ENCODE measurements at regions not wholly inside any gene's neighbourhood (a gene's known extent, or its start where the extent isn't known, plus 50 kb on each side); places are given as distances from the start of the nearest gene placed in this dataset.

- FAIRE-seq = no peak
- no peak for DNase-seq (ENCODE audit: low spot score in 2 of 2)
Observed at GRCh38 chr16:51931653-51932052, 615.3 kb downstream of the TOX3 start.

GRCh38 chr16:51924744-51925143 lies 622.2 kb downstream of the TOX3 start:
- DNase-seq (ENCODE audit: low spot score in 2 of 2) = no peak
- FAIRE-seq = peak; percentile 8

- no peak for DNase-seq (ENCODE audit: low spot score in 2 of 2)
- no peak for FAIRE-seq
Observed at GRCh38 chr16:51922476-51922875, 624.5 kb downstream of the TOX3 start.

- DNase-seq (ENCODE audit: low spot score in 2 of 2) (no peak), FAIRE-seq (no peak)
Observed at GRCh38 chr16:51919736-51920135, 627.2 kb downstream of the TOX3 start.

GRCh38 chr16:51916814-51917213 lies 630.1 kb downstream of the TOX3 start:
- DNase-seq (ENCODE audit: low spot score in 2 of 2) (no peak), FAIRE-seq (no peak)

GRCh38 chr16:51916231-51916630 lies 630.7 kb downstream of the TOX3 start:
- no peak for FAIRE-seq
- DNase-seq (ENCODE audit: low spot score in 2 of 2) = no peak

GRCh38 chr16:51907680-51908079 lies 639.3 kb downstream of the TOX3 start:
- no peak for FAIRE-seq

GRCh38 chr16:51900221-51900780 lies 646.6 kb downstream of the TOX3 start:
- FAIRE-seq (no peak), DNase-seq (ENCODE audit: low spot score in 2 of 2) (no peak)

More at GRCh38 chr16:51907680-51908079, 639.3 kb downstream of the TOX3 start:
- no peak for DNase-seq (ENCODE audit: low spot score in 2 of 2)

GRCh38 chr16:51898872-51899271 lies 648.1 kb downstream of the TOX3 start:
- no peak for FAIRE-seq

GRCh38 chr16:51896013-51896412 lies 650.9 kb downstream of the TOX3 start:
- DNase-seq (ENCODE audit: low spot score in 2 of 2) (no peak), FAIRE-seq (no peak)

More at GRCh38 chr16:51898872-51899271, 648.1 kb downstream of the TOX3 start:
- DNase-seq (ENCODE audit: low spot score in 2 of 2) = no peak

GRCh38 chr16:51892293-51893007 lies 654.5 kb downstream of the TOX3 start:
- FAIRE-seq (no peak), DNase-seq (ENCODE audit: low spot score in 2 of 2) (no peak)

- DNase-seq (ENCODE audit: low spot score in 2 of 2) = no peak
- no peak for FAIRE-seq
Observed at GRCh38 chr16:51888534-51888933, 658.4 kb downstream of the TOX3 start.

GRCh38 chr16:51888016-51888415 lies 658.9 kb downstream of the TOX3 start:
- DNase-seq (ENCODE audit: low spot score in 2 of 2) (no peak), FAIRE-seq (no peak)

GRCh38 chr16:51886456-51886855 lies 660.5 kb downstream of the TOX3 start:
- FAIRE-seq = no peak

GRCh38 chr16:51884773-51885172 lies 662.2 kb downstream of the TOX3 start:
- DNase-seq (ENCODE audit: low spot score in 2 of 2) (no peak), FAIRE-seq (no peak)

More at GRCh38 chr16:51886456-51886855, 660.5 kb downstream of the TOX3 start:
- DNase-seq (ENCODE audit: low spot score in 2 of 2) = no peak

- DNase-seq (ENCODE audit: low spot score in 2 of 2) (no peak), FAIRE-seq (no peak)
Observed at GRCh38 chr16:51881731-51882130, 665.2 kb downstream of the TOX3 start.

- FAIRE-seq = no peak
- DNase-seq (ENCODE audit: low spot score in 2 of 2) = no peak
Observed at GRCh38 chr16:51880776-51881175, 666.2 kb downstream of the TOX3 start.

- FAIRE-seq = no peak
- DNase-seq (ENCODE audit: low spot score in 2 of 2) = no peak
Observed at GRCh38 chr16:51877686-51878085, 669.3 kb downstream of the TOX3 start.

GRCh38 chr16:51876934-51877333 lies 670.0 kb downstream of the TOX3 start:
- DNase-seq (ENCODE audit: low spot score in 2 of 2) (no peak), FAIRE-seq (no peak)

GRCh38 chr16:51876601-51876875 lies 670.4 kb downstream of the TOX3 start:
- no peak for FAIRE-seq
- no peak for DNase-seq (ENCODE audit: low spot score in 2 of 2)

GRCh38 chr16:51875834-51876600 lies 670.9 kb downstream of the TOX3 start:
- DNase-seq (ENCODE audit: low spot score in 2 of 2) (no peak), FAIRE-seq (no peak)

- FAIRE-seq (no peak), DNase-seq (ENCODE audit: low spot score in 2 of 2) (no peak)
Observed at GRCh38 chr16:51872524-51872923, 674.4 kb downstream of the TOX3 start.

All from frontal cortex (tissue), 3 donors.